Right lung (tissue), 2 donors: ENCODE measurements at regions not wholly inside any gene's neighbourhood (a gene's known extent, or its start where the extent isn't known, plus 50 kb on each side); places are given as distances from the start of the nearest gene placed in this dataset.
"Not testable (repeated sequence)": the region's sequence is repeated elsewhere in the genome, so short reads cannot be mapped to it uniquely, and the experiment has no call there.

Experiments
- DNase-seq, 2 donors: peaks; one replicate each; pipeline ENCODE4 v3.0.0-alpha.2; 2013

- no peak for DNase-seq
Measured at GRCh38 chr16:13463619-13464018, 456.3 kb upstream of the ERCC4 start.

- no peak for DNase-seq
Measured at GRCh38 chr16:13471036-13471435, 448.9 kb upstream of the ERCC4 start.

- no peak for DNase-seq
Measured at GRCh38 chr16:13478991-13479390, 441.0 kb upstream of the ERCC4 start.

DNA sequence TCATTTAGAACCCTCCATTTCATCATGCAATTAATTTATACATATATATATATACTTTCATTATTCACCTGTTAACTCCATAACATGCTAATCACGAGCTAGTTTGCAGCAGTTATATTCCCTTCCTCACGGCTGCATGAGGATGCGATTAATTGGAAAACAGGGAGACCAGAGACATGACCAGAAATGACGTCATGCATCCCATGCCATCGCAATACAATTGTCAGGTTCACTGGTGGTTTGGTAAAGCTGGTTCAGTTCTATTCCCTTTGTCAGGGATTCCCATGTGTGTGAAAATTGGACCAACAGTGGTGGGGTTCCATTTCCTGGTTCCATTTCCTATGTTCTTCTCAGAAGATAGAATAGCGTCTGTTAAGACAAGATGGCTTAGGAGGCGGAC is 440.4 kb upstream of the ERCC4 start:
- no peak for DNase-seq

DNA sequence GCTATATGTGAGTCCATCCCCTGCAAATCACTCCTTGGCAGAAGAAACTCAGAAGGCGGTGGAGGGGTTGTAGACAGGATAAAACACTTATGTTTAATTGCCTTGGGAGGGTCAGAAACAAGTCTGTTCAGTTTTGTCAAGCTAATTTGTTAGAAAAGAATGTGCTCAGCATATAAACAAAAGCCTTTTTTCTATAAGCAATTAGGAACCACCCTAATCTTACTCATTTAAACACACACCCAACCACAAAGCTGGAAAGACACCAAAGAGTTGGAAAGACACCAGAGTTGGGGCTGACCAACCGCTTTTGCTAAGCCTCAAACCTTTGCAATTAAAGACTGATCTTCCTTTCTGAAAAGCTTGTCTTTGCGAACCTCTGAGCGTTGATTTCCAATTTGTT is 439.2 kb upstream of the ERCC4 start:
- DNase-seq: no peak

DNA sequence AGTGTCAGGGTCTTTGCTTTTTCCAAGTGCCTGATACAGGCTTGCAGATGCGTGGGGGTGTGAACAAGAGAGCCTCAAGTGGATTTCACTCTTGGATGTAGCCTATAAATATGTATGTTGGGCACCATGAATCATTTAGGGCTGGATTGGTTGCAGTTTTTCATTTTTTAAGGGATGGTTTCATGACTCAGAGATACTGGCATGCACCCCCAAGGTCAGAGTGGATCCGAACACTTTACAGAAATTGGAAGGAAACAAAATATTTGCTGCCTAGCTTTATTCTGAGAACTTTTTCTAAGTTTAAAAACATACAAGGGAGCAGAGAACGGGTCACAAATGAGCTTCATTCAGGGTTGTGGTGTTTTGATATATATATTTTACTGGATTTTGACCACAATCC is 436.8 kb upstream of the ERCC4 start:
- DNase-seq: no peak

GRCh38 chr16:13489416-13489815 is 430.5 kb upstream of the ERCC4 start:
- DNase-seq: not testable (repeated sequence)

DNA sequence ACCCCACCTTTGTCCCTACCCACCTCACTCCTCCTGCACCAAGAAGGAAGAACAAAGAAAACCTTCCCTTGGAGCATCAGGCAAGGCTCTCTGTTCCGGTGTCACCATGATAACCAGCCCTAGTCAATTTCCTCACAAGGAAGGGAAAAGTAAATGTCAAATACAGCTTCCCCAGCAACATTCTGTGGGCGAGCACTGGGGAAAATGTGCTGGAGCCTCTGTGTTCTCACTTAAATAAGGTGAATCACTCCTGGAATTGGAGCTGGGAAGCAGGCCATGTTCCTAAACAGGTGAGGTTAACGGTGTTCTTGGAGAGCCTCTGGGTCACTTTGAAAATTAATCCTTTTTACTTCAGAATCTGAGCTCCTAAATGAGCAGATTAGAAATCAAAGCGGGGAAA is 427.9 kb upstream of the ERCC4 start:
- DNase-seq: no peak

DNA sequence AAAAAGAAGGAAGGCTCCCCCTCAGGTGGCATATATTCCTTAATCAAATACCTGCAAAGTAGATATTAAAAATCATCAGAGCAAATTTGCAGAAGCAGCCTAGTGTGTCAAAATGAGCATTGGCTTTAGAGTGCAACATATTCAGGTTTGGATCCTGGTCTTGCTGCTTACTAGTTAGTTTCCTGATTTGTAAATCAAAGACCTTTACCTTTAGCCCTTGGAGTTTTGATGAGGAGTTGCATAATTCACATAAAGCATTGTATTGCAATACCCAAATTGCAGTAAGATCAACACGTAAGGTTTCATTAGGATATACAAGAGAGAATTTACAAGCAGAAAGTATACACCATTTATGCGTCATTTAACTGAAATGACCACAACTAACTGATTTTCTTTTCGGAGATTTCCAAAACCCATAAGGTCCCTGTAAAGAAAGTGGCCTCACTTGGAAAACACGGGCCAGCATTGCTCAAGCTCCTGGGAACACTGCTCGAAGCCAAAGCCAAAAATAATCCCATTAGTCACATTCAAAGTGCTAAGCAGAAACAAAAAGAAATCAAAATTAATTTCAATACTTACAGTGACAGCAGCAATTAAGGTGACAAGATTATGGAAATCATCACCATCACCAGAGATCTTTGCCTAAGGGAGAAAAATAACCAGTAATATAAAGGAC is 415.9 kb upstream of the ERCC4 start:
- no peak for DNase-seq

DNA sequence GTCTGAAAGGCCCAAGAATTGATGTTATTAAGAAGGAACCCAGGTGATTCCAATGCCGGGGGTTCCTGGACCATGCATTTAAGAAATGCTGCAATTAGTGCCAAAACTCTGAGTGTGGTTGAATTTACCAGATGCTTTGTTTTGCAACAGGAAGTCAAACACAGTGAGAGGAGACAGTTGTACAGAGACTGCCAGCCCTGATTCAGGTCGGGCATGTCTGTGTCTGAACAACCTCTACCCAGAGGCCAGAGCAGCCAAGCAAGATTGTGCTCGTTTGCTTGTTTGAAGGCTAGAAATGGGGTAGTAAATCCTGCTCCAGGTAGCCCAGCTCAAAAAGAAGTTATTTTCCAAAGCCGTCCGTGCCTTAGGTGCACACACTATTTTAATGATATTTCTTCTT is 412.4 kb upstream of the ERCC4 start:
- DNase-seq: no peak

GRCh38 chr16:13510425-13511151 is 409.4 kb upstream of the ERCC4 start:
- DNase-seq: no peak

DNA sequence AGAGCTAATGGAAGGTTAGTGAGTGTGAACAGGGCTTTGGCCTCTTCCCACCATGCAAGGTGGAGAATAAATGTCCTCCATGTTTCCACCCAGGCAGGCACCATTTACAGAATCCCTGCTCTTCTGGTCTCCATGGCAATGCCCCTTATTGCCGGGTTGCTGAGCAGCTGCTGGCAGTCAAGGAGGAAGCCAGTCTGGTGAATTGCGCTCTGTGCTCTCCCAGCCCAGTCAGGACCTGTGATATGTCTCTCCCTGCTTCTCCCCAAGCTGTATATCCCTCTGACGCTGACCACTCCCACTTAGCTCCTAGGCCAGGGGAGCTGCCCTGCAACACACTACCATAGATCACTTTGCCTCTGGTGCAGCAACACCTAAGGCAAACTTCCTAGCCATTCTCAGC is 402.1 kb upstream of the ERCC4 start:
- DNase-seq: no peak

DNA sequence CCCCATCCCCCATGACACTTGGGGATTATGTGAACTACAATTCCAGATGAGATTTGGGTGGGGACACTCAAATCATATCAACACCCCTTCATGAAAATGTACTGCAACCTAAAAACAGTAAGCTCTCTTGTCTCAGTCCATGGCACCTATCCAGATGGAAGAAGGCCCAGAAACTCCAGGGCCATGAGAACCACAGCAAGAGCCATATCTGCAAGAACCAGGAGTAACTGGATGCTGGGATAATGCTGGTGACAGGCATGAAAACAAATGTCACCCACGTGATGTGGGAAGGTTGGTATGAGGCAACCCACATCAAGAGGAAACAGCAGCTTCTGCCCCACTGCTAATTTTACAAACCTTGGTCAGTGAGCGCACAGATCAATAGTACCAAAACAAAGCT is 400.1 kb upstream of the ERCC4 start:
- DNase-seq: no peak

DNA sequence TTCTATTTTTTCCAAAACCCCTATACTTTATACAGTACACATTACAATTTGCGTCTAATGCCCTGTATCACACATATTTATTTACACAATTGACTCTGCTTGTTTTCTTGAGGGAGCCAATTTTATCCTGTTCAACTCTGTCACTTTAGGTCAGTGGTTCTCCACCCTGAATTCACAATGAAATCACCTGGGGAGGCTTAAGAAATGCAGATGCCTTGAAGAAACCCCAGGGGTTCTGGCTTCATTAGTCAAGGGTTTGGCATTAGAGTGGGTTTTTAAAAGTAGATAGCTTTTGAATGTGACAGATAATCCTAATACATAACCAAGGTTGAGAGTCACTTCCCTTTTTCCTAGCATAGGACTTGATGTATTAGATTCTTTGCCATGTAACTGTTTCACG is 398.6 kb upstream of the ERCC4 start:
- DNase-seq: no peak

DNA sequence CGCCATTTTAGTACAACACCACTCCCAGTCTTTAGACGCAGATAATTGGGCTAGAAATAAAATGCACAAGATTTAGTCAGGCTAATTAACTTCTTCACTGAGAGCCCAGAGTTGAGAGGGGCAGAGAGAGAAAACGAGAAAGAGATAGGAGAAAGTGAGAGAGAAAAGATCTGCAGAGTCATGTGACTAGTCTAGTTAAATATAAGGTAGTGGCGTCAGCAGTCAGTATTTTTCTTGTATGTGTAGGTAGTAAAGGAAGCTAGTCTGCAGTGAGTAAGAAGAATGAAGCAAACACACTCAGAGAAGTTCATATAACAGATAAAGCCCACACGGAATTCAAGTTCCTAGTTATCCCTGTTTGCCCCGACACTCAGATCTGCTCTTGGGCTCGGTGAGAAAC is 392.6 kb upstream of the ERCC4 start:
- DNase-seq: no peak

- DNase-seq: no peak
Measured at GRCh38 chr16:13528691-13529090, 391.3 kb upstream of the ERCC4 start.

DNA sequence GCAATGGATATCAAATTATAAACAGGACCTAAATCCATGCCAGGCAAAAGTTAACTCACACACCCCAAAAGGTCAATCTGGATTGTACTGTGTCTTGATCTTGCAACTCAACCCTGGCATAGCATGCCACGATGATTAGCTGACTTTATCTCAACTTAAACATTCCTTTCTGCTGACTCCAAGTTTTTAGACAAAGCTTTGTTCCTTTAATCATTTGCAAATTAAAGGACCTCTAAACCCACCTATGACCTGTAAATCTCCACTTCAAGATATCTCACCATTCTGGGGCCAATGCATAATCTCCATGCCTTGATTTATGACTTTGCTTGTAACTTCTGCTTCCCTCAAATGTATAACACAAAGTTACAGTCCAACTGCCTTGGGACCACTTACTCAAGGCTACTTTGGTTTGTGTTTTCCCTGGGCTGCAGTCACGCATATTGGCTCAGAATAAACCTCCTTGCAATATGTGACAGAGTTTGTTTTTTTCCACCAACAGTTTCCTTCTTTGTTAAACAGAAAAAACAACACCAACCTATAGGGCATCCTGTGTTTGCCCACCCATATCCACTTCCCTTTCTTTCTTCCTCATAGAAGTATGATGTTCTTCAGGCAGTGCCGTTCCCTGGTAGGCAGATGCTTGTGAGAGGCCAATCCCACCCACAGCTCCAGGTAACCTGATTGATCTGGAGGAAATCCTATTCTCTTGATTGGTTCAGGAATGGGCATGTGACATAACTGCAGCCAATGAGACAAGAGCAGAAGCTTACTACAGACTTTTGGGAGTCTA is 390.6 kb upstream of the ERCC4 start:
- DNase-seq: no peak

DNA sequence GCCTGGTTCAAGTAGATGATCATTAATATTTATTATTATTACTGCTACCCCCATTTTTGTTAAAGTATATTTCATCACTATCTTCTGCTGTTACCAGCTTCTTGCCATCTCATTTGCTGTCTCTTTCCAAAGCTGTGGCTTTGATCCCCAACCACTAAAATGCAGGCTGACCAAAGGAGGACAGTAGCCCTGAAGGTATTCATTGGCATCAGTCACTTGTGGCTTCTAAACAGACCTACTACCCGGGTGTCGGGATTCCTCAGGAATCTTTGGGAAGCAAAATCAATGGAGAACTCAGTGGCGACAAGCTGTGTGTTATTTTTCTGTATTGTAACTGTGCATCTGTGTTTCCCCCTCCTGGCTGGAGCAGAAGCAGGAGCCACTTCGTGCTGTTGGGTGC is 379.2 kb upstream of the ERCC4 start:
- no peak for DNase-seq

- no peak for DNase-seq
Measured at GRCh38 chr16:13542284-13542683, 377.7 kb upstream of the ERCC4 start.

DNA sequence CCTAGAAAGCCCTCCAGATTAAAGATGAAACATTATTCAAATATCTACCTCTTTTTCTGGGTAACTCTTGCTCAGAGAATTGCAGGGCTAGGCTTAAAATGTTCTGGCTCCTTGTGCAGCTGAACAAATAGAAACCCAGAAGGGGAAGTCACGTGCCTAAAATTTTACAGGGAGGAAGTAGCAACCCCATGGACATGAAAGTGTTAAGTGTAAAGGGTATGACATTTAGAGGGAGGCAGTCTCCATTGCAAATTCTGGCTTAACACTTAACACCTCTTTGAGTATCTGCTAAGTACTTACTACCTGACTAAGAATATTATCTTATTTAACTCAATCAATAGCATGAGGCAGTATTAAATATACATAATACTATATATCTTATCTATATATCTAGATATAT is 376.1 kb upstream of the ERCC4 start:
- no peak for DNase-seq

- no peak for DNase-seq
Measured at GRCh38 chr16:13545271-13545670, 374.7 kb upstream of the ERCC4 start.

- no peak for DNase-seq
Measured at GRCh38 chr16:13550254-13550653, 369.7 kb upstream of the ERCC4 start.
